Kidney tubule cell (primary cell): ENCODE measurements at regions not wholly inside any gene's neighbourhood (a gene's known extent, or its start where the extent isn't known, plus 50 kb on each side); places are given as distances from the start of the nearest gene placed in this dataset.

ENCODE experiments used
- DNase-seq: peaks from one replicate; pipeline ENCODE4 v3.0.0-alpha.2; 2018; ENCODE audit warnings: low spot score

DNA sequence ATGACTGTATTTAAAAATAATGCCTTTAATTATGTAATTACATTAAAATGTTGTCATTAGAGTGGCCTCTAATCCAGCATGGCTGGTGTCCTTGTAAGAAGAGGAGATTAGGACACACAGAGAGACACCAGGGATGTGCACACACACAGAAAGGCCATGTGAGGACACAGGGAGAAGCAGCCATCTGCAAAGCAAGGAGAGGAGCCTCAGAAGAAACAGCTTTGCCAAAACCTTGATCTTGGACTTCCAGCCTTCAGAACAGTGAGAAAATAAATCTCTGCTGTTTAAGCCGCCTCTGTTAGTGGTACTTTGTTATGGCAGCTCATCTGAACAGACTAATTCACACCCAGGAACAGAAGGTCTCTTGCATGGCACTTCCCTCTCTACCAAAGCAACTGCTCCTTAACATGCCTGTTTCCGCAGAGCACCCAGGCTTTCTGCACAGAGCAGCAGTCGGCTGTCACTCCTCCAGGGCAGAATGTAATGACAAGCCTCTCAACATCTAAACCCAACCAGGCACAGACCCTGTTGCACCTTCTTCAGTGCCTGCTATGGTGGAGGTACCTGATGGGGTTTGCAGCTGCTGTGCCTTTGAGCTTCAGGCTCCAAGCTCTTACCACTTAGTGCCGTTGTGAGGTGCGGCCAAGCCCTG, 377.7 kb downstream of the TDRD15 start:
- DNase-seq, result no peak

DNA sequence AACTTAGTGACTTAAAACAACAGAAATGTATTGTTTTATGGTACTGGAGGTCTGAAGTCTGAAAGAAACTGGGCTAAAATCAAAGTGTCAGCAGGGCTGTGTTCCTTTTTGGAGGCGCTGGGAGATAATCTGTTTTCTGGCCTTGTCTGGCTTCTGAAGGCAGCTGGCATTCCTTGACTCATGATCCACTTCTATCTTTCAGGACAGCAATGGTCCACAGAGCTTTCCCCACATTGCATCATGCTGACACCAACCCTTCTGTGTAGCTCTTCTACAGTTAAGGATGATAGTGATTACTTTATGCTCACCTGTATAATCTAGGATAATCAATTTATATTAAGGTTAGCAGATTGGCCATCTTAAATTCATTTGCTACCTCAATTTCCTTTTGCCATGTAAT, 392.1 kb downstream of the TDRD15 start:
- no peak for DNase-seq

DNA sequence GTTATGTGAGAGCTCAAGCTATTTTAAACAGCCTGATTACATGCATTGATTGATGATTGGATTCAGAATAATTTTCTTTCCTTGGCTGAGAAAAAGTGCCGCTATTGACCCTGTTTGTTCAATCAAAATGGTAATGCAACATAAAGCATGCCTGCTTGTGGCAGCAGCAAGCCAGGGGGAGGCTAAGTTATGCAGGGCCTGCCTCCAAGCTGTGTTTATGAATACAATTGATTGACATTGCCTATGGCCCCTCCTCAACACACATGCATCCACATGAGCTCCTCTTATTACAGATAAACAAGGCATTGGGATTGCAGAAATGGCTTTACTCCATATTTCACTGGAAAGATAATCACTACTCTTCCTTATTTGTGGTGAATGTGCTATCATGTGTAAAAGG, 395.6 kb downstream of the TDRD15 start:
- no peak for DNase-seq

DNA sequence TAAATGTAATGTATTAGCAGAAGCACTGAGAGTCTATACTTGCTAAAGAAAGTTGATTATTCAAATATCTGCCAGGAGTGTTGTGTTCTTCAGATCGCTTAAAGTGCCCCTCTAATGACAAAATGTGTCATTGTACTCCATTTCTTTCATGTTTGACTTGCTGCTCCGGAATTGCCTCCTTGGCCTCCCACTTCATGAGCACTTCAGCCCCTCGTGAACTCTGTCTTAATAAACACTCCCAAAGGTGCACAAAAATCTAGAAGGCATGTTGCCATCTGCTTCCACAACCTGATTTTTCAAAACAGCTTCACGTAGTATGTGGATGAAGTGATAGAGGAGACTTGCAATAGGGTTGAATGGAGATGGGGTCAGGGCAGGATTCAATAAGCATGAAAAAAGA, 396.1 kb downstream of the TDRD15 start:
- DNase-seq, result no peak

DNA sequence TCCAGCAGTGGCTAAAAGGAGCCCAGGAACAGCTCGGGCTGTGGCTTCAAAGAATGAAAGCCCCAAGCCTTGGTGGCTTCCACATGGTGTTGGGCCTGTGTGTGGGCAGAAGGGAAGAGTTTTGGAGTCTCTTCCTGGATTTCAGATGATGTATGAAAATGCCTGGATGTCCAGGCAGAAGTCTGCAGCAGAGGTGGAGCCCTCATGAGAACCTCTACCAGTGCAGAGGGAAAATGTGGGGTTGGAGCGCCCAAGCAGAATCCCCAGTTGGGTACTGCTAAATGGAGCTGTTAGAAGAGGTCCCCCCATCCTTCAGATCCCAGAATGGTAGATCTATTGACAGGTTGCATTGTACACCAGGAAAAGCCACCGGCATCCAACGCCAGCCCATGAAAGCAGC, 412.1 kb downstream of the TDRD15 start:
- DNase-seq, result no peak

DNA sequence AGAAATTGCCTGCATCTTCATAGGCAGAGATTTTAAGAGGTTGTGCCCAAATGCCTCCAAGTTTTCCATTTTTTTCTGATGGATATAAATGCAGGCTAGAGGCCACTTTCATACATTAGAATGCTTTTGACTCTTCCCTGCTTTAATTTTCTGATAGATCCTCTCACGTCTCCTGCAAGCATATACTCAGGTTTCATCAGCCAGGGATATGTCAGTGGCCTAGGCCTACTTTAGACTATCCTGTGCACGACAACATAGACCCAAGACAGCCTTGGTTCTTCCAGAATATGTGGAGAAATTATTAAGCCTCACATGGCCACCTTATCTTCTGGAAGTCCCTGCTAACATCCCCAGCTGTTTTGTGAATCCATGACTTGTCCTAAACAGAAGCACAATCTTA, 415.9 kb downstream of the TDRD15 start:
- DNase-seq, result no peak

DNA sequence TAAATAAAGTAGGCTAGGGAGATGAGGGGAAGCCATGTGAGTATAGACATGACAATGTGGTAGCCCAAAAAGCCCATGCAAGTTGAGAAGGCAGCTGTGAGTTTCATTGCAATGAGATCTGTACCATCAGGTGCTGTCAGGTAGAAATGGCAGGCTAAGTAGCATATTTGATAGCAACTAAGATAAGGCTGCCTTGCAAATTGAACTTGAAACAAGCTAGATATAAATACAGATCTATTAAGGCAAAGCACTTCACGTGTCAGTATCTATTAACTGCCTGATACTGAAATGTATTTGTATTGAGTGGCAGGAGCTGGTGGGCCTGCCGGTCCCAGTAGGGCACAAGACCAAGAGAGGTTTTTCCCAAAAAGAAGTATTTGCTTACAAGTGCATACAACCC, 419.9 kb downstream of the TDRD15 start:
- DNase-seq, result no peak

DNA sequence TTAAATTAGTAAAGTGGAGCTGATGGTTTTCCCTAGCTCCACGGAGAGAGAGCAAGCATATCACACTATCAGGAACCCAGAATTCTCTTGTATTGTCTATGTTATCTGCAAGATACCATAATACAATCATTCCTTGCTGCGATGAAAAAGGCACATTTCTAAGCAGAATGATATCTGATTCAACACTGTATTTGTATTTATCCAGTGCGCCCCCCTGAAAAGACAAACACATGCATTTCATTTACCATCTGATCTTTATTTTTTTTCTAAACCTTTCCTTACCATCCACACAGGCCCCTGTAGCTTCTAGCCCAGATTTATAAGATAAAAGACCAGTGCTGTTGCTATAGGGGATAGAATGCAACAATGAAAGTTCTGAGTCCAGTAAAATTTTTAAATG, 420.6 kb downstream of the TDRD15 start:
- no peak for DNase-seq

DNA sequence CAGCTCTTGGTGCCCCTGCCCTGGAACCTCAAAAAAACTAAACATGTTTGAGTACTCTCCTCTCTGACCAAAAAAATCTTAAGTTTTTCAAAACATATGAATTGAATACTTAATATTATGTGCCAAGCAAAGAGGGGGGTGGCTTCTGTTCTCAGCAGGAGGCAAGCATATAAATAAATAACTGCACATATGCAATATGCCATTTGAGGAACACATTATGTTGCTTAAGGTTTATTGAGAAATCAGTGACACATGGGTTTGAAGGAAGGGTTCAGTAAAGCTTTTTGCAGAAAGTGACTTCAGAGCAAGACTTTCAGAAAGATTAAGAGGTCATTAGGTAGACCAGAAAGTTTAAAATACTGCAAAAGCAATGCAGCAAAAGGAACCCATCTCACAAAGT, 429.2 kb downstream of the TDRD15 start:
- no peak for DNase-seq

DNA sequence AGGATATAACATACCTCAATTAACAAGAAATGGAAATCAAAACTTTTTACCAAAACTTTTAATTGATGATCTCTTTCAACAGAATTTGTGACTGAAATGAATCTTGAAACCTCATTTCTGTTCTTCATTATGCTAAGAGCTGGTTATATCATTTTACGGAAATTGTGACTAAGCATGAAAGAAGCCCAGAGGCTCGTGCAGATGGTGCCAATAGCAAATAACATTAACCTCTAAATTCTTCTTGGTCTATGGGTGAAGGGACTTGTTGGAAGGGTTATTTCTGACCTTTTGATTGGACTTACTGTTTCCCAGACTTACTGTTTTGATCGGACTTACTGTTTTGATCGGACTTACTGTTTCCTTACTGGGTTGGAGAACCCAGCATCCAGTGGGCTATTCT, 435.6 kb downstream of the TDRD15 start:
- DNase-seq, result no peak

DNA sequence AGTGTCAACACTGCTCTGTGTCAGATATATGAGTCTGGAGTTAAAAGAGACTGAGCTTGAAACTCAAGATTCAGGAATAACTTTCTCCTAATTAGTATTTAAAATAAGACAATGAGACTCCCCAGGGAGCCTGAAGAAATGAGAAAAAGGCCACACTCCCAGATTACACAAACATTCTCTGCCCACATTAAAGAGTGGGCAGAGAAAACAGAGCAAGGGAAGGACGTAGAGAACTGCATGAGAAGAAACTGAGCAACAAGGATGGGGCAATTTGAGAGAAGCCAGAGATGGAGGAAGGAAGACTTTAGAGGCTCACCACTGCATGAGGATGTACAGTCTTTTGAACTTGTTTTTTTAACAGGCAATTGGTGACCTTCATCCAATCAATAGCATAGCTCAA, 438.2 kb downstream of the TDRD15 start:
- no peak for DNase-seq

DNA sequence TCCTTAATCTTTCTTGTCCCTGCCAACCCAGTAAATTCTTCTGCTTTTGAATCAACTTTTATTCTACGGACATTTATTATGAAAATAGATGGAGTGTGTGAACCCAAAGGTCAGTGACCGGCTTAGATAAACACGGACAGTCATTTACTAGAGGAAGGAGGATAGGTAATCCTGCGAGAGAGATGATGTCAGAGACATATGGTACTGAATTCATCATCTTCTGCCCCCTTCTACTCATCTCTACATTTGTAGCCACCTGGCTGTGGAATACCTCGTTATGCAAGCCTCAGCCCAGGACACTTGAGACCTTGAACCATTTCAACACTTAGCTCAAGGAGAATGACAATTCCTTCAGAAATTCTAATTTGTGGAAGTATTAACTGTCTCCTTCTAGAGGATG, 443.6 kb downstream of the TDRD15 start:
- DNase-seq, result no peak

DNA sequence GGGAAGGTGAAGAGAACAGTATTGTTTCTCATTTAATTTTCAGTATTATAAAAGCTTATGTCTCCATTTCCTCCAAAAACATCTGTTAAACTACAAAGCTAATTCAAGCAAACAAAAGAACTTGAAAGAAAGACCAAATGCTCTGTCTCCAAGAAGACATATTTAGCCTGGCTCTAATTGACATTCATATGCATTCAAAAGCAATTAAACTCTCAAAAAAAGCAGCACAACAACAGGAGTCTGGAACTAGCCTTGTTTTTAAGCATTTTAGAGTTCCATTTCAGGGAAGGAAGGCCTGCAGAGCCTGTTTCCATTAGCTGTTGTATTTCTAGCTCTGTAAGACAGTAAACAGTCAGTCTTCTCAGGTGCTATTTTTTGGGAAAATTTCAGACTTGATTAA, 447.9 kb downstream of the TDRD15 start:
- DNase-seq, result no peak

DNA sequence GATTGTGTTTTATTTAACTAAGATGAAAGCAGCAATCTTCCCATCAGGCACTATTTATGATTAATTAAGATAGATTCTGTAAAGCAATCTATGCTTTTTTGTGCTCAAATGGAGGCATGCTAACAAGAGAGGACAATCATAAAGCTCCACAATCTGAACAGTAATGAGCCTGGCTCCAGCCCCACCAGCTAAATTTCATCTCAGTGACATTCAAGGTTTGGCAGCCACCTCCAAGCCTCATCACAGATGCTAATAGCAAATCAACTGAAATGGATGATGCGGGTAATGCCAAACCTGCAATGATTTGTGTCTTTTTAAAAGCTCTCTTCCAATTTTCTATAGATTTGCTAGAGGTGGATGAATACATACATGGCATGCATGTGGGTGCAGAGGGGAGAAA, 456.6 kb downstream of the TDRD15 start:
- no peak for DNase-seq

DNA sequence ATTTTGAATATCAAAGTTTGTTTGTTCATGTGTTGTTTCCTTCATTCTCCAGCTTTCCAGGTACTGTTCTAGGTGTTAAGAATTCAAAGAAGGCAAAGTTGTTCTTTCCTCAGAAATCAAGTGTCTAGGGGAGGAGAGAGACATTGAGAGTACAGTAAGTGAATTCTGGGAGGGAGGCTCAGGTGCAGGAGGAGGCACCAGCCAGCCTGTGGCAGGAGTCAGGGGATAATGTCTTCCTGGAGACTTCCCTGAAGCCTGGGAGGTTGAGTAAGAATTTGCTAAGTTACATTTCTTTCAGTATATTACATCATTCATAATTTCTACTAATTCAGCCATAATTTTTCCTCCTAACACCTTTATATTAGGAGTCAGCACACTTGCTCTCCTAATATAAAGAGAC, 462.1 kb downstream of the TDRD15 start:
- no peak for DNase-seq

DNA sequence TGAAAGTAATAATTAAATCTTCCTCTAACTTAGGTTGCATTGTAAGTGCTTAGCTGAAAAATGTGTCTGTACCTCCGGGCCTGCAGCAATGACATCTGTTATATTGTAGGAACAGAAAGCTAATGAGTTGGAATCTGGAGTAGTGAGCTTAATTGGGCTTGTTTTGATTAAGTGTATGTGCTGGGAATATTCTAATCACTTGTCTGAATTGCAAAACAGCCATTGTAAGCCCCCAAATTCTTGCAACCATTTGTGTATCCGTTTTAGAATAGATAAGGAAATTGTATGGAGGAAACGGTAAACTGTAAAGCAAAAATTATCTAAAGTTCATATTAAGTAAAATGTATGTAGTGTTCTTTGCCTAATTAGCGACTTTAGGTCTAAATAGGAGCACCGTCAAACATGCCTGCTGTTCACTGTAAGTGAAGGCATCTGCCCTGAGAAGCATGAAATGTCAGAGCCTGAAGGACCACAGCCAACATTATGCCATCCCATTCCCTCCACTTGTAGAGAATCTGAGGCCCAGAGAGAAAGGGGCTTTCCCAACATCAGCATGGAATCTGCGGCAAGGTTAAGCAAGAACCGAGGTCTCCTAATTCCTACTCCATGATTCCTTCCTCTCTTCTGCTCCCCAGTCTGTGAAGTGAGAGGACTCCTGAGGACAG, 466.4 kb downstream of the TDRD15 start:
- DNase-seq, result no peak

DNA sequence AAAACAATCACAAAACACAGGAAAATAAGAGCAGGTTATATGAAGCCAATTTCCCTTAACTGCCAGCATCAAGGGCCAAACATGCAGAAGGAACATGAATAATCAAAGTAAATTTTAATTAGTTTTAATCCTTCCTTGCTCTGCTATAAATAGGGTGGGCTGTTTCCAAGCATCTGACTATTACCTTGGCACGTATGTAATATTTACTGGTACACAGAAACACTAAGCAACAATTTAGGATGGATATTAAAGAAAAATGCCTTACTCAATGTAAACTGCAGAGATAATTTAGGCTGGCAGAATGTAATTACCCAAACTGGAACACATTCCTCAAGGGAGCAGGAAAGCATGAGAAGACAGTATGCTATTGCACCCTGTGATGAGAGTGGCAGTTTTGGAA, 468.2 kb downstream of the TDRD15 start:
- DNase-seq, result no peak

DNA sequence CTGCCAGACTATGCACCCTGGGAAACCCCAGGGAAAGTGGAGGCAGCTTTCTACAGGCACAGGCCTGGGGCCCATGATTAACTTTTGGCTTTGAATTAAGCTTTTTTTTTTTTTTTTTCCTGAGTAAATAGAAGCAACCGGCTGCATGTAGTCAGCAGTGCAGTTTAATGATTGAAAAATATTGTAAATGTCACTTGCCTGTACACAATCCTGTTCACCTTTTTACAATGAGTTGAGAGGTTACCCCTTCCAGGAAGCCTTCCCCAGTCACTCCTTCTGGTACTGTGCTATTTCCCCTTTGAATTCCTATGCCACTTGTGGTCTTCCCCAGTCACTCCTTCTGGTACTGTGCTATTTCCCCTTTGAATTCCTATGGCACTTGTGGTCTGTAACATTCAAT, 475.6 kb downstream of the TDRD15 start:
- no peak for DNase-seq

DNA sequence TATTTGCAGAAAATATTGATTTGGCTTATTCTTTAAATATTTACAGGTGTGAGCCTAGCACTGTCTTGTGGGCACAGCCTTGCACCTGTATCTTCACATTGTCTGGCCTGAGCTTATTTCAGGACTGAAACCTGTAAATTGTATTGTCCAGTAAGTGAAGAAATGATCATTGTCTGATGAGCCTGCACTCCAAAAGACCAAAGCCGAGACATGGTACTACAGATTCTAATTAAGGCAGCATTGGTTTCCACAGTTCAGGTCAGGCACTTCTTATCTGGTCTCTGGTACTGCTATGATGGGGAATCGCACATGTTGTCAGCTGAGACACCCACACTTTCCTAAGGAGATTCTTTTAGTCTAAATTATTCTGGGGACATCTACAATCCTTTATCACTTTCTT, 479.0 kb downstream of the TDRD15 start:
- DNase-seq, result no peak

DNA sequence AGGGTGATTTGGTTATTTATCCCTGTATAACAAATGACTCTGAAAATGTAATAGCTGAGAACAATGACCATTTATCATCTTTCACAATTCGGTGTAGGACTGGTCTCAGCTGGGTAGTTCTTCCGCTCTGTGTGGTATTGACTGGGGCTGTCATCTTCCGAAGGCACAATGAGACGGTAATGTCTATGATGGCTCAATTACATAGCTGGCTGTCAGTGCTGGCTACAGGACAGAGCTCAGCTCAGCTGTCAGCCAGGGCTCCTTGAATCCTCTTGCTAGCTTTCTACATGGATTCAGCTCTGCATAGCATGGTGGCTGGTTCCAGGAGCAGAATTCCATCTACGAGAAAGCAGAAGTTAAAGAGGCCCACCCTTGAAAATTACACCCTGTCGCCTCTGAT, 483.8 kb downstream of the TDRD15 start:
- no peak for DNase-seq

DNA sequence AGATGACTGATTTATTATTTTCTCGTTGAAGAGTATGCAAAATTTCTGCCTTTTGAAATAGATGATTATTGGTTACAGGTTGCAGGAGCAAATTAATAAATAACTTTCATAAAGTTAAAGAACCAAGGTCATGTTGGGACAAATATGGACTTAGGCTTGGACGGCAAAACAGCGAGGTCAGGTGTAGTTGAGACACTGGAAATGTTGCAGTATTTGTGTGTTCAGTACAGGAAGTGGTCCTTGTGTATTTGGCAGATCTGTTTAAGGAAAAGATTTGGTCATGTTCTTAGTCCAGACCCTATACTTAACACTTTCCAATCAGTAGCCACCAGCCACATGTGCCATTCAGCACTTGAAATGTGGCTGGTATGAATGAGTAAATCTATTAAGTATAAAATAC, 486.5 kb downstream of the TDRD15 start:
- DNase-seq, result no peak

DNA sequence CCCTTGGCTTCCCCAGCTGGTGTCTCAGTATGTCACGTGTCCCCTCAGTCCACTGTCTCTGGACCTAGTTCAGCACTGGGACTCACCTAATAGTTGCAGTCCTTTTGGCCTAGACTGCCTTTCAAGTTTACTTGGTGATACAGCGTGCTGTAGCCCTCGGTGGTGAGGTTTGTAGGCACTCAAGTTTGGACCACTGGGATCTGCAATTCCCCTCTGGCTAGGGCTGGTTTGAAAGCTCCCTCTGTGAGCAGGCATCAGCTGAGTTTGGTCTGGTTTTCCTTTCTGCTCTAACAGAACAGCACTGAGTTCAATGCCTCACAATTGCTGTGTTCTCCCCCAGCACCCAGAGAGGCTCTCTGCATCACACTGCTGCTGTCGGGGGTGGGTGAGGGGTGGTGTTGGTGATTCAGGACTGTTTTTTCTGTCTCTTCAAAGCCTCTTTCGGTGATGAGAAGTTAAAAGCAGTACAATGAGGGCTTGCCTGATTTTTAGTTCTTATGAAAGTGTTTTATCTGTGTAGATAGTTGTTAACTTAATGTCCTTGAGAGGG, 494.2 kb downstream of the TDRD15 start:
- DNase-seq, result no peak

DNA sequence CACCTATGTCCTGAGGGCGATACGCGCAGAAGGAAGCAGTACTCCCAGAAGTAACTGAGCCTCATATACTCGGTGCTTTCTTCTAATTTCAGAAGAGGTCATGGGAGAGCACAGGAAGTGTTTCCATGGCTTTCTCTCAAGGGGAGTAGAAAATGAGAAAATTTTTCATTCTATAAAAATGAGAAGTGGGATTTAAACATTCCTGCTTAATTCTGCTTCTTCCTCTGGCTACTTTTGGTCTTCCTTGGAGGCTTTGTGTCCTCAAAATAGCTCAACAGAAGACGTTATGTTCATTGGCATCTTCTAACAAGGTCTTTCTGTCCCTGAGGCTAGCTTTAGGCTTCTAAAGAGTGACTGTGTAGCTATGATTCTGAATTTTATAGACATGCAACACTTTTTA, 497.0 kb downstream of the TDRD15 start:
- no peak for DNase-seq

DNA sequence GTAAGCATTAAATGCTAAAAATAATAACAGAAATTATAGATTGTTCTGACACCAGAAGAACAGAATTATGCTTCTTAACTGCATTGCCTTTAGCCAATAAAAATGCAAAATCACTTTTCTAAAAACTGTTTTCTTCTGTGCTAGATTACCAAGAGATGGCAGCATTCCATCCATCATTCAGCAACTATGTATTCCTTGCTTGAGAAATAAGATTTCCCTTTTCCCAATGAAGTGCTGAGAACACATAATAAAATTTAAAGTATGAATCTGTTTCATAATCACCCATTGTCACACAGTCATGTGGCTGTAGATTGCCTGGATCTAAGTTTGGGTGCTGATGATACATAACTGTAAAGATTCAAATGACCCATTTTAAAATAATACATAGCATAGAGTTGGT, 504.2 kb downstream of the TDRD15 start:
- no peak for DNase-seq
